COR-L47 (cell line): ENCODE measurements at regions not wholly inside any gene's neighbourhood (a gene's known extent, or its start where the extent isn't known, plus 50 kb on each side); places are given as distances from the start of the nearest gene placed in this dataset.

Experiments used
- DNase-seq: peaks from one replicate; lab custom pipeline; 2025; lab: John Stamatoyannopoulos, UW

GRCh38 chr2:83650898-83651297, 808.2 kb downstream of the SUCLG1 start:
- no peak for DNase-seq

GRCh38 chr2:83650161-83650560, 808.9 kb downstream of the SUCLG1 start:
- no peak for DNase-seq

- DNase-seq = no peak
Observed at GRCh38 chr2:83640506-83640905, 818.6 kb downstream of the SUCLG1 start.

DNA sequence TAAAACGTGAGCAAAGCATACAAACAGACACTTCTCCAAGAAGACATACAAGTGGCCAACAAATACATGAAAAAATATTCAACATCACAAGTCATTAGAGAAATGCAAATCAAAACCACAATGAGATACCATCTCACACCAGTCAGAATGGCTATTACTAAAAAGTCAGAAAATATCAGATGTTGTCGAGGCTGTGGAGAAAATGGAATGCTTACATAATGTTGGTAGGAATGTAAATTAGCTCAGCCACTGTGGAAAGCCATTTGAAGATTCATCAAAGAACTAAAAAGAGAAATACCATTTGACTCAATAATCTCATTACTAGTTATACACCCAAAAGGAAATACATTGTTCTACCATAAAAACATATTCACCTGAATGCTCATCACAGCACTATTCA, 825.7 kb downstream of the SUCLG1 start:
- no peak for DNase-seq

GRCh38 chr2:83630351-83630750, 828.7 kb downstream of the SUCLG1 start:
- no peak for DNase-seq

DNA sequence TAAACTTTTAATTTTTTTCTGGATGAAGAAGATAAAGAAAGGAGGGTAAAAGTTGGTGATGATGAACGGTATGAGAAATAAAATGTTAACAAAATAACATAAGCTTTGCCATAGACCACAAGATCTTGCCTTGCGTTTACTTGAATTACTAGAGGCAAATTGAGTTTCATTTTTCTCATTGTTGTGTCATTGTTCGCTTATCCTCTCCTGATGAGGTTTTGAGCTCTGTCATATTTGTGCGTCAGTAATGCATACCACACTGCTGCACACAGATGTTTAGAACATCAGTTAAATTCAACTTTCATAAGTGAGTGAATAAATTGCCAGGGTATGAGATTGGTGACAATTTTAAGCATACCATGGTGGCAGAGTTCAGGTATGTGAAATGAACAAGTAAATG, 843.6 kb downstream of the SUCLG1 start:
- DNase-seq = no peak

- no peak for DNase-seq
Observed at GRCh38 chr2:83613178-83613577, 845.9 kb downstream of the SUCLG1 start.

- no peak for DNase-seq
Observed at GRCh38 chr2:83602753-83603152, 856.3 kb downstream of the SUCLG1 start.

DNA sequence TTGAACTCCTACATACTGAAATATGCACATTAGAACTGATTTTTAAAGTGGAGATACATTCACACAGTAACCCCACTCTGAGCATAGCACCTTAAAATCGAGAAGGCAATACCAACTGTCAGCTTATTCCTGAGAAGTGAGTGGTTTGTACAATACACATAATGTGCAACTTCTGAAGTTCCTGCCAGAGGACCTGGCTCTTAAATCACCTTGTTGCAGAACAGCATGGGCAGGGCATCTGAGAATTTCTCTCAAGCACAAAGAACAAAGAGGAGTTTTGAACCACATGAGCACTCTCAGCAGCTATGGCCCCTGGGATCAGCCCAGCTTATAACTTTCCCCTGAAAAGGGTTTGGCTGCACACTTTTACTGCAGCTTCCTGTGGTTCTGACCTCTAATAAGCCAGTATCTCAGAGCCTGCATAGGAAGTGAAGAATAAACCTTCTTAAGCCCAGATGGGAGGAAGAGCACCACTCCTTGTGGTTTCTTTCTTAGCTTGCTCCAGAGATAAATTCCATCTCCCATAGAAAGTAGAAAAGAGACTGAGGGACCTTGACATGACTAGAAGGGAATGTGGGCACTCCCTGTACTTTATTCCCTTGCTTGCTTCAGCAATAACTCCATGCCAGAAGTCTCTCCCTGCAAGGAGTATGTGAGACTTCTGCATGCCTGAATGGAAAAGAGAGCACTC, 862.3 kb downstream of the SUCLG1 start:
- no peak for DNase-seq

DNA sequence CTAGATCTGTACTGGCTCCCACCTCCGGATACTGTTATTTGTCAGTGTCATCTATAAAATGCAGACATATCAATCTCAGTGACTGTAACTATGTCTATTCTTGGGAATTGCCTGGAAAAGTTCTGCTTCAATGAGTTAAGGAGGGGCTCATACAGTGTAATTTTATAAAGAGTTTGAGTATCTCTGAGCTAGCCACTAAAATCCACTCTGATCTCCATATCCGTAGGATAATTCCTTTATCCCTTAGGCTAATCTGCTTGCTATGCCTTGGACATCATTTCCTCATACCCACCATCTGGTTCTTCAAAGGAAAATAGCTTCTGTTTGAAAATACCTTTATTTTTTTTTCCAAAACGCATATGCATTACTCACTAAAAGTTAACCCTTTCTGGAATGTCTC, 863.2 kb downstream of the SUCLG1 start:
- no peak for DNase-seq

- DNase-seq = no peak
Observed at GRCh38 chr2:83595121-83595690, 863.9 kb downstream of the SUCLG1 start.

DNA sequence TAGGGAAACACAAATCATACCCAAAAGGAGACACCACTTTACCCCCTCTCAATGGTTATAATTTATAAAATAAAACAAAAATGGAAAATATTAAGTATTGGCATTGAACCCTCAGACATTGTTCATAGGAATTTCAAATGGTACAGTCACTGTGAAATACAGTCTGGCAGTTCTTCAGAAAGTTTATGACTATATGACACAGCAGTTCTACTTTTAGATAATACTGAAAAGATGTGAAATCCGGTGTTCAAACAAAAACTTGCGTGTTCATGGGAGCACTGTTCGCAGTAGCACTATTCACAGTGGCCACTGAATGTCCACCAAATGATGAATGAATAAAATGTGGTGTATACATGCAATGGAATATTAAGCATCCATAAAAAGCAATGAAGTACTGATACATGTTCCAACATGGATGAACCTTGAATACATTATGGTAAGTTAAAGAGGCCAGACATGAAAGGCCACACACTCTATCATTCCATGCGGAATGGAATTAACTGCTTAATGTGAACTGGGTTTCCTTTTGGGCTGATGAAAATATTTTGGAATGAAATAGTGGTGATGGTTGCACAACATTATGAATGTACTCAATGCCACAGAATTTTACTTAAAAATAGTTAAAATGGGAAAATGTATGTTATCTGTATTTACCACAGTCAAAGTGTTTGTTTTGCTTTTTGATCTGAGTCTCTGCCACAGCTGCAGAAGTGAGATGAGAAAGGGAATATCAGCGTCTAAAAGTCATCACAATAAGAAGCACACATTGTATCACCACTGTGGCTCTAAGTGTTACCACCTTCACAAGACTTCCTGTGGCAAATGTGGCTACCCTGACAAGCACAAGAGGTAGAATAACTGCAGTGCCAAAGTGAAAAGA, 864.6 kb downstream of the SUCLG1 start:
- DNase-seq = no peak

DNA sequence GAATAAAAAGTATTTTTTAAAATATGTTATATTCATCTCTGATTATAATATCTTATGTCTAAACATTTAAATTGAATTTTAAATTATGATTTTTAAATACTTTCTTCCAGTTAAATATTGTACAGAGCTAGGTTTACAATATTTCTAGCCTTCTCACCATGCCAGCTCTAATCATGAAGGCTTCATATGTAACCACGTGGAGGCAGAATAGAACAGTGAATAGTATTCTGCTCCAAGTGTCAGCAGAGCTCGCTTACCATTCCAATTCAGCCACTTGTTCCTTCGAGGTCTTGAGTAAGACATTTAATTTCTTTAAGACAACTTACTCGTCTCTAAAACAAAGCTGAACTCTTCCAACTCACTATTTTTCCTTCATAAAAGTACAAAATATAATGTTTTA, 871.8 kb downstream of the SUCLG1 start:
- DNase-seq = no peak

GRCh38 chr2:83585250-83585649, 873.8 kb downstream of the SUCLG1 start:
- DNase-seq = no peak

DNA sequence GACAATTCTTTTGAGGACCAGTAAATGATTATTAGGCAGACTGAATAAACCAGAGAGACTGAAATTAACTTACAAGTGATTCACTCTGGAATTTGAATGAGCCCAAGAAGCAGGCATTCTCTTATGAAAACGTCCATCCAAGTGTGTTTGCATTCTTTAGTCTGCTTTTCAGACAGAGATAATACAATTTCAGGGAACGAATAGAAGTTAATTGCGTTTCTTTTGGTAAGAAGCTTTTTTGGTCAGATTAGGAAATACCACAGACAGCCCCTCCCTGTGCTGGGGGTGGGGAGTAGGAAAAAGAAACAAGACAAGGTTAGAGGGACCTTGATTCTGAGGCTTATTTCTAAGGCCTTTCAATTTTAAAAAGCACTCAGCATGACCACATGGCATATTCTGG, 874.4 kb downstream of the SUCLG1 start:
- no peak for DNase-seq

- DNase-seq = no peak
Observed at GRCh38 chr2:83582589-83582988, 876.5 kb downstream of the SUCLG1 start.

DNA sequence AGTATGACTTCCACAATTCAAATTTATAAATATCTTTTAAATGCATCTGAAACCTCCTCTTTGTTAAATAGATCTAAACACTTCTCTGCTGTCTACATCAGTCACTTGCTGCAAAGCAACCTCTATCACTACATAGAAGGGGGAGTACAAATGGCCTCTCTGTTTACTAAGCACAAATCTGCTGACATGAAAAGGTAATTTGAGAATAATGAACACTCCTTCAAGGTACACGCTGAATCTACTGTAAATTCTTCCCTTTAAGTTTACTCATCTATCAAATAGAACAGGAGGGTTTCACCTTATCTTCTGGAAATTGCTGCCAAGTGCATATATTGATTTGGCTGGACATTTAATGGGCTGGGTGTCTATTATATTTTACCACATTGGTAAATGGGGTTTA, 879.6 kb downstream of the SUCLG1 start:
- DNase-seq = no peak

DNA sequence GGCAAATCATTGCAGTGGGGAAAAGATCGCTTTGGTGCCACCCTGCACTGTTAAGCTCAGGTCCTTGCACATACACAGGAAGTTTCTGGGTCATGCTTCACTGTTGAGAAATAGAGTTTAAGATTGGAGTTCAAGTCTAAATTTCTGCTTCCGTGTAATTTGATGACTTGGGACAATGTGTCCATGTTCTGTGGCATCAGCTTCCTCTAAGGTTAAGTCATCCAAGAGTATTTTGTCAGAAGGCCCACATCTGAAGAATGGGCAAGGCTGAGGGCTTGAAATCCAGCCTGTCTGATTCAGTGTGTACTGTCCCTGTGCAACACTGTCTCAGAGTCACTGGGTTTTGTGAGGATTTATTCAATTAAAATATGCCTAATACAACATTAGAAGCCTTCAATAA, 880.7 kb downstream of the SUCLG1 start:
- no peak for DNase-seq

- DNase-seq = no peak
Observed at GRCh38 chr2:83574614-83575013, 884.5 kb downstream of the SUCLG1 start.

DNA sequence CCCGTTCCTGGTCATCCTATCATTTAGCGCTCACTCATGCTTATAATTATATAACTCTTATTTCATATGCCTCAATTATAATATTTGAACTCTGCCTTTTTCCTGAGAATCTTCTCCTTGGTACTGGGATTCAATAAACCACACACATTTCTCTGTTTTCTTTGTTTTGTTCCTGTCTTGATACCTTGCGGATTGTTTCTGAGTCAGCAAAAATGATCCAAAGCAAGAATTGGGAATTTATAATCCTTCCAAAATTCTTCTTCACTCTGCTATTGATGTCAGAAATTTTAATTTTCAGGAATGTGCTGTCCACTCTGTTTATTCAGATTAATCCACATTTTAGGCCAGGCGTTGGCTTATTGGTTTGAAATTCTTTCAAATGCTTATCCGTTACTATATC, 886.0 kb downstream of the SUCLG1 start:
- no peak for DNase-seq

DNA sequence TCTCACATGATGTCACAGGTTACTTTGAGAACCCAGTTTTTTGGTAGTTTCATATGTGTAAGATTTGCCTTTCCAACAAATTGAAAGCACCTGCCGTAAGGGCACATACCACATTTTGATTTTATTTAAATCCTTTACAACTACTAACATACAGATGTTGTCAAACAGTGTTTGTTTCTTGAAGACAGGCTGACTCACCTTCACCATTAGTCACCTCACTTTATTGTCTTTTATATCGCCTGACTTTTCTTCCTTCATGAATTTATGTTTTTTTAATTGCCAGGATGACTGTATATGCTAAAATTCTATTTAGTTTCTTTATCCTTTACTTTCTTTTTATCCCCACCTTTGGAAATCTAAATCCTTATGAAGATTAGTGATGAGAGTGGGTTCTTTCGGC, 886.7 kb downstream of the SUCLG1 start:
- no peak for DNase-seq

GRCh38 chr2:83567551-83567950, 891.5 kb downstream of the SUCLG1 start:
- DNase-seq = no peak

- no peak for DNase-seq
Observed at GRCh38 chr2:83565626-83566025, 893.5 kb downstream of the SUCLG1 start.
